GM06990 (cell line): ENCODE measurements at regions not wholly inside any gene's neighbourhood (a gene's known extent, or its start where the extent isn't known, plus 50 kb on each side); places are given as distances from the start of the nearest gene placed in this dataset.

Experiments used
- DNase-seq: peaks from one replicate; pipeline ENCODE4 v3.0.0-alpha.2; 2011; ENCODE audit not compliant: insufficient read length; ENCODE audit errors: extremely low read depth
- H3K27me3 ChIP-seq: replicated peaks from 2 replicates; pipeline ENCODE4 v1.6.0; 2011; ENCODE audit warnings: low read length; ENCODE audit not compliant: control insufficient read depth, insufficient read depth
- H3K36me3 ChIP-seq: 2 replicates; pipeline ENCODE4 v1.5.1; 2011; ENCODE audit warnings: low read length; ENCODE audit not compliant: control insufficient read depth, insufficient read depth
- H3K4me3 ChIP-seq: replicated peaks from 2 replicates; pipeline ENCODE4 v1.5.1; 2011; ENCODE audit warnings: low read depth, mild to moderate bottlenecking, control low read depth, low read length
- CTCF ChIP-seq: IDR thresholded peaks from 2 replicates; pipeline ENCODE4 v1.5.1; 2011; ENCODE audit warnings: low read length, control low read depth, mild to moderate bottlenecking, inconsistent platforms; ENCODE audit not compliant: insufficient read depth, poor library complexity, severe bottlenecking

- H3K36me3 ChIP-seq: no peaks in the 10 kb centered on the region
- TF ChIP-seq CTCF: no peak
- H3K27me3 ChIP-seq: no peaks in the 10 kb centered on the region
- no peak for DNase-seq
- H3K4me3 ChIP-seq: no peak overlapping the region
Observed at GRCh38 chr18:57269756-57270155, 82.6 kb upstream of the ST8SIA3 start.

- TF ChIP-seq CTCF: no peak
- no peak for DNase-seq
- no peaks in the 10 kb centered on the region; the same call in 1 of the 2 replicates for H3K27me3 ChIP-seq
- H3K4me3 ChIP-seq: no peak overlapping the region
- H3K36me3 ChIP-seq: no peaks in the 10 kb centered on the region
Observed at GRCh38 chr18:57270156-57270555, 82.2 kb upstream of the ST8SIA3 start.

- DNase-seq: no peak
- H3K4me3 ChIP-seq: no peak overlapping the region
- H3K36me3 ChIP-seq: no peaks in the 10 kb centered on the region
- no peak for TF ChIP-seq CTCF
- no peaks in the 10 kb centered on the region; the same call in 1 of the 2 replicates for H3K27me3 ChIP-seq
Observed at GRCh38 chr18:57273194-57273593, 79.2 kb upstream of the ST8SIA3 start.

GRCh38 chr18:57275111-57275510, 77.2 kb upstream of the ST8SIA3 start:
- Histone ChIP-seq H3K4me3 (no peak overlapping the region), H3K36me3 (no peaks in the 10 kb centered on the region), H3K27me3 (no peaks in the 10 kb centered on the region; the same call in 1 of the 2 replicates)
- no peak for TF ChIP-seq CTCF
- no peak for DNase-seq

- no peak for TF ChIP-seq CTCF
- H3K27me3 ChIP-seq: no peaks in the 10 kb centered on the region; the same call in 1 of the 2 replicates
- DNase-seq: no peak
- H3K4me3 ChIP-seq: no peak overlapping the region
- no peaks in the 10 kb centered on the region for H3K36me3 ChIP-seq
Observed at GRCh38 chr18:57276829-57277228, 75.5 kb upstream of the ST8SIA3 start.

GRCh38 chr18:57278933-57279332, 73.4 kb upstream of the ST8SIA3 start:
- TF ChIP-seq CTCF: no peak

More at GRCh38 chr18:57278933-57279332, 73.4 kb upstream of the ST8SIA3 start:
- Histone ChIP-seq H3K36me3 (no peaks in the 10 kb centered on the region), H3K4me3 (no peak overlapping the region), H3K27me3 (no peaks in the 10 kb centered on the region; the same call in 1 of the 2 replicates)
- DNase-seq: no peak
